GM12878 (cell line): ENCODE measurements at regions not wholly inside any gene's neighbourhood (a gene's known extent, or its start where the extent isn't known, plus 50 kb on each side); places are given as distances from the start of the nearest gene placed in this dataset.

Experiments
- ATAC-seq: fragments of 200-7000 bp; cut with Tn5 transposase; 3 replicates; pipeline ENCODE4 v1.9.1; 2020; ENCODE audit warnings: mild to moderate bottlenecking, moderate library complexity
- BruUV-seq: library from RNA; stranded (reverse); fragments of 400-500 nt; replicated peaks from 2 replicates; lab custom pipeline; 2021; lab: Mats Ljungman, UMichigan
- CTCF ChIA-PET: fragments of 300-600 bp; sonication (Branson Sonifier 250); formaldehyde crosslinking; extraction: SDS; loops from one replicate; lab custom pipeline; 2021; ENCODE audit warnings: inconsistent platforms; lab: Yijun Ruan, JAX
- POLR2A ChIA-PET: fragments of 350-600 bp; formaldehyde crosslinking; extraction: SDS; loops from one replicate; lab custom pipeline; 2021; ENCODE audit warnings: inconsistent platforms; lab: Charles Lee
- RAD21 ChIA-PET: fragments of 300-600 bp; sonication (Branson Sonifier 250); formaldehyde crosslinking; loops from one replicate; lab custom pipeline; 2023; ENCODE audit warnings: antibody characterized with exemption; ENCODE audit not compliant: unreplicated experiment; lab: Charles Lee
- SMC1A ChIA-PET: fragments of 300-600 bp; sonication (Branson Sonifier 250); formaldehyde crosslinking; loops from one replicate; lab custom pipeline; 2023; ENCODE audit not compliant: unreplicated experiment, uncharacterized antibody; lab: Charles Lee
- DNase-seq: peaks from one replicate; pipeline ENCODE4 v3.0.0-alpha.2; 2011; ENCODE audit warnings: low read depth, low spot score
- FAIRE-seq: peaks from 3 replicates; lab custom pipeline; 2011; peaks lifted over from hg19 to GRCh38; lab: Jason Lieb, UNC
- H2AFZ ChIP-seq: 2 replicates; pipeline ENCODE4 v1.6.0; 2011; ENCODE audit warnings: low read depth, low read length, control low read depth; ENCODE audit not compliant: control insufficient read depth
- H3K27ac ChIP-seq: 2 replicates; pipeline ENCODE4 v1.5.1; 2011; ENCODE audit warnings: control low read depth; ENCODE audit not compliant: control insufficient read depth, insufficient read depth
- H3K27me3 ChIP-seq, 2 experiments: replicated peaks in 1 of 2; 2 replicates each; pipeline versions ENCODE4 v1.6.0 to v1.6.1; 2011; ENCODE audit warnings: low read length in 1 of 2; ENCODE audit not compliant: control insufficient read depth in 2 of 2, insufficient read depth in 2 of 2
- H3K36me3 ChIP-seq, 2 experiments: 2 replicates each; pipeline ENCODE4 v1.5.1; 2011; ENCODE audit warnings: low read length in 1 of 2; ENCODE audit not compliant: control insufficient read depth in 2 of 2, insufficient read depth in 2 of 2
- H3K4me1 ChIP-seq: 2 replicates; pipeline ENCODE4 v1.6.1; 2011; ENCODE audit warnings: mild to moderate bottlenecking, low read length, moderate library complexity, mixed read lengths; ENCODE audit not compliant: control insufficient read depth, insufficient read depth
- H3K4me2 ChIP-seq: 2 replicates; pipeline ENCODE4 v1.6.0; 2011; ENCODE audit warnings: control low read depth; ENCODE audit not compliant: control insufficient read depth, insufficient read depth
- H3K4me3 ChIP-seq: fragments of 200-600 bp; sonication (generic); 2 replicates; pipeline ENCODE4 v1.5.1; 2016
- H3K79me2 ChIP-seq: 2 replicates; pipeline ENCODE4 v1.6.0; 2011; ENCODE audit warnings: low read length; ENCODE audit not compliant: control insufficient read depth, insufficient read depth
- H3K9ac ChIP-seq: 2 replicates; pipeline ENCODE4 v1.8.0; 2011; ENCODE audit warnings: low read length, control low read depth, mixed read lengths; ENCODE audit not compliant: control insufficient read depth, insufficient read depth
- H3K9me3 ChIP-seq: replicated peaks from 3 replicates; pipeline ENCODE4 v1.5.1; 2011; ENCODE audit warnings: mild to moderate bottlenecking, low read length; ENCODE audit not compliant: control insufficient read depth, insufficient read depth
- H4K20me1 ChIP-seq: 2 replicates; pipeline ENCODE4 v1.6.0; 2011; ENCODE audit not compliant: control insufficient read depth, insufficient read depth
- HDGF ChIP-seq: fragments of 450-650 bp; IDR thresholded peaks from 2 replicates; pipeline ENCODE4 v1.6.1; 2016; ENCODE audit warnings: antibody characterized with exemption
- HSF1 ChIP-seq: fragments of 150-350 bp; IDR thresholded peaks from 2 replicates; pipeline ENCODE4 v1.6.1; 2014; ENCODE audit warnings: mild to moderate bottlenecking, low read depth, low read length
- MYC ChIP-seq: IDR thresholded peaks from 2 replicates; pipeline ENCODE4 v1.6.1; 2011; ENCODE audit warnings: mild to moderate bottlenecking, low read length, moderate library complexity, inconsistent platforms; ENCODE audit not compliant: insufficient read depth, insufficient replicate concordance, insufficient read length, severe bottlenecking
- NKRF ChIP-seq: fragments of 450-650 bp; conservative IDR thresholded peaks from 2 replicates; pipeline ENCODE4 v1.6.1; 2017; ENCODE audit warnings: mild to moderate bottlenecking, moderate library complexity
- REST ChIP-seq: IDR thresholded peaks from 2 replicates; pipeline ENCODE4 v1.6.1; 2012; ENCODE audit warnings: mild to moderate bottlenecking, low read depth, low read length
- SPI1 ChIP-seq: IDR thresholded peaks from 2 replicates; pipeline ENCODE4 v1.6.1; 2011; ENCODE audit warnings: low read depth, mild to moderate bottlenecking, low read length, moderate library complexity, borderline replicate concordance; ENCODE audit not compliant: insufficient read depth
- SUZ12 ChIP-seq: fragments of 200-600 bp; sonication (generic); IDR thresholded peaks from one replicate; pipeline ENCODE4 v1.6.1; 2018; ENCODE audit warnings: antibody characterized with exemption, mild to moderate bottlenecking; ENCODE audit not compliant: unreplicated experiment
- ZNF207 ChIP-seq: fragments of 450-650 bp; IDR thresholded peaks from 2 replicates; pipeline ENCODE4 v1.6.1; 2014; ENCODE audit warnings: antibody characterized with exemption, mild to moderate bottlenecking, borderline replicate concordance
- ZNF24 ChIP-seq: fragments of 450-650 bp; IDR thresholded peaks from 2 replicates; pipeline ENCODE4 v1.6.1; 2017; ENCODE audit warnings: antibody characterized with exemption, mild to moderate bottlenecking
- WGBS: methylation state at CpG from one replicate; pipeline ENCODE4 v1.1.6; 2016; ENCODE audit warnings: low lambda C conversion rate; ENCODE audit not compliant: insufficient replicate concordance, insufficient coverage; ENCODE audit errors: missing lambda C conversion rate; 5-methylcytosine and 5-hydroxymethylcytosine counted together
- in situ Hi-C: fragments of 300-500 bp; cut with MboI; formaldehyde crosslinking; loops from 9 replicates; pipeline ENCODE4 v1.14.3; 2018; ENCODE audit warnings: mixed read lengths
- intact Hi-C: fragments of 100-400 bp; cut with micrococcal nuclease; formaldehyde crosslinking; loops from one replicate; pipeline ENCODE4 v1.14.2; 2022; ENCODE audit not compliant: unreplicated experiment
- TF ChIP-seq, protein P1 (sequence below): IDR thresholded peaks from 2 replicates; pipeline ENCODE4 v1.6.1; 2011; ENCODE audit warnings: low read depth, low read length, improper control_type of control experiment, borderline replicate concordance

- TF ChIP-seq MYC = no peak
Measured at GRCh38 chr14:98878282-98878681, 393.7 kb downstream of the BCL11B start (continued).

DNA sequence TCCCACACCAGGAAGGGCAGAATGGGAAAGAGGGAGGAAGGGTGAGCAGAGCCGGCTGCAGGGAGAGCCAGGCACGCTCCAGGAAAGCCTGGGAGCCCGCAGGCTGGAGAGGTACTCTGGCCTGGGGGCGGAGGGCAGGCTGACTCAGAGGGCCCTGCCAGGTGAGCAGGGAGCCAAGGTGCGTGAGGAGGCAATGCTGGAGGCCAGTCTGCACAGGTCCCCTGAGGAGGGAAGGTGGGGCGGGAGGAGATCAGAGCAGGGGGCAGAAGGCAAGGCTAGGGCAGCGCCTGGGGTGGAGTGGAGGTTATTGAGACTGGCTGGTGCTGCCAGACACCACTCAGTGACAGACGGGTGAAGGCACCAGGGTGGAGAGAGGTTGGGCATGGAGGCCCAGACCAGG, 385.0 kb downstream of the BCL11B start:
- no peak overlapping the region for H2AFZ ChIP-seq
- BruUV-seq = no TSS peak

More for the DNA sequence above, 385.0 kb downstream of the BCL11B start:
- H3K79me2 ChIP-seq = no peaks in the 10 kb centered on the region
- H3K4me2 ChIP-seq = no peak overlapping the region
- ATAC-seq (no peak), FAIRE-seq (no peak), DNase-seq (no peak)
- TF ChIP-seq ZNF207 (no peak), SUZ12 (no peak), NKRF (no peak), HSF1 (no peak), SPI1 (no peak), REST (no peak), ZNF24 (no peak), HDGF (no peak)
- TF ChIP-seq, protein P1, sequence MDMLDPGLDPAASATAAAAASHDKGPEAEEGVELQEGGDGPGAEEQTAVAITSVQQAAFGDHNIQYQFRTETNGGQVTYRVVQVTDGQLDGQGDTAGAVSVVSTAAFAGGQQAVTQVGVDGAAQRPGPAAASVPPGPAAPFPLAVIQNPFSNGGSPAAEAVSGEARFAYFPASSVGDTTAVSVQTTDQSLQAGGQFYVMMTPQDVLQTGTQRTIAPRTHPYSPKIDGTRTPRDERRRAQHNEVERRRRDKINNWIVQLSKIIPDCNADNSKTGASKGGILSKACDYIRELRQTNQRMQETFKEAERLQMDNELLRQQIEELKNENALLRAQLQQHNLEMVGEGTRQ = no peak
- no peak overlapping the region for H3K27ac ChIP-seq
- POLR2A ChIA-PET = no interaction called here
- in situ Hi-C loops (no loop called here), intact Hi-C loops (no loop called here)
- no peak overlapping the region for H3K4me3 ChIP-seq
- no peaks in the 10 kb centered on the region; the same call in 2 of the 3 replicates for H3K9me3 ChIP-seq
- WGBS = 14% methylated on average over 8 of the region's 8 CpGs
- RAD21 ChIA-PET = no interaction called here
- H3K36me3 ChIP-seq = no peaks in the 10 kb centered on the region
- CTCF ChIA-PET = no interaction called here
- SMC1A ChIA-PET = no interaction called here
- no peaks in the 10 kb centered on the region for H4K20me1 ChIP-seq
- no peak overlapping the region for H3K9ac ChIP-seq
- no peaks in the 10 kb centered on the region for H3K27me3 ChIP-seq
- no peaks in the 10 kb centered on the region for H3K4me1 ChIP-seq
